ENCODE measurements at regions not wholly inside any gene's neighbourhood (a gene's known extent, or its start where the extent isn't known, plus 50 kb on each side); places are given as distances from the start of the nearest gene placed in this dataset.

GRCh38 chr5:21159510-21160059 is 1171.6 kb upstream of the CDH18 start:
- H3K27me3 Mint-ChIP-seq (ENCODE audit: insufficient read depth): no peaks in the 10 kb centered on the region

GRCh38 chr5:21154526-21154925 is 1166.5 kb upstream of the CDH18 start:
- no peaks in the 10 kb centered on the region for H3K27me3 Mint-ChIP-seq (ENCODE audit: insufficient read depth)
- DNase-seq: no peak
- H3K4me1 Mint-ChIP-seq (ENCODE audit: low read depth): no peaks in the 10 kb centered on the region
- no peaks in the 10 kb centered on the region for H3K36me3 Mint-ChIP-seq (ENCODE audit: low read depth)
- H3K9me3 Mint-ChIP-seq: peaks cover 24% of the 10 kb centered on the region
- no peak overlapping the region for H3K4me3 Mint-ChIP-seq
- no peak for TF ChIP-seq CTCF (IDR thresholded peaks at IDR 0.05)
- no peak overlapping the region for H3K27ac Mint-ChIP-seq

More at GRCh38 chr5:21159510-21160059, 1171.6 kb upstream of the CDH18 start:
- no peaks in the 10 kb centered on the region for H3K36me3 Mint-ChIP-seq (ENCODE audit: low read depth)
- H3K9me3 Mint-ChIP-seq: peaks cover 28% of the 10 kb centered on the region
- DNase-seq: no peak
- no peaks in the 10 kb centered on the region for H3K4me1 Mint-ChIP-seq (ENCODE audit: low read depth)
- TF ChIP-seq CTCF (IDR thresholded peaks at IDR 0.05): no peak
- H3K27ac Mint-ChIP-seq: no peak overlapping the region
- no peak overlapping the region for H3K4me3 Mint-ChIP-seq

DNA sequence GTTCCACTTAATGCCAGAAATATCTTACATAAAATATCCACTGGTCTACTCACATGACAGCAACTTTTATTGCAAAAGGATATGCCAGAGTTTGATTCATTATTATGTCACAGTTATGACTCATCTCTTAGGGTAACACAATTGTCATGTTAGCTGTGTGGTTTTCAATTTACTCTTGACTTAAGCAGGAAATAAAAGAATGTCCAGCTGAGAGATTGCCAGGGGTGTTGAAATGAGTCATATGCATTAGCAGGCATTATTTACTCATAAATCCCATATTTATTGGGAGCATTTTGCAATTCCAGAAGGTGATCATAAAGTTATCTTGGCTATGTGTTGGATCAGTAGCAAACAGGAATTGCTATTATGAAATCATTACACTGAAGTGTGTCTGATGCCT is 1164.6 kb upstream of the CDH18 start:
- Mint-ChIP-seq H3K36me3 (ENCODE audit: low read depth) (no peaks in the 10 kb centered on the region), H3K4me1 (ENCODE audit: low read depth) (no peaks in the 10 kb centered on the region), H3K9me3 (peaks cover 20% of the 10 kb centered on the region), H3K27me3 (ENCODE audit: insufficient read depth) (no peaks in the 10 kb centered on the region), H3K4me3 (no peak overlapping the region), H3K27ac (no peak overlapping the region)
- no peak for TF ChIP-seq CTCF (IDR thresholded peaks at IDR 0.05)
- peak; percentile 5 for DNase-seq

GRCh38 chr5:21145376-21145775 is 1157.4 kb upstream of the CDH18 start:
- TF ChIP-seq CTCF (IDR thresholded peaks at IDR 0.05): no peak
- no peak overlapping the region for H3K27ac Mint-ChIP-seq
- H3K4me3 Mint-ChIP-seq: no peak overlapping the region
- no peaks in the 10 kb centered on the region for H3K36me3 Mint-ChIP-seq (ENCODE audit: low read depth)
- no peak for DNase-seq
- peaks cover 9% of the 10 kb centered on the region for H3K9me3 Mint-ChIP-seq
- H3K4me1 Mint-ChIP-seq (ENCODE audit: low read depth): no peaks in the 10 kb centered on the region
- no peaks in the 10 kb centered on the region for H3K27me3 Mint-ChIP-seq (ENCODE audit: insufficient read depth)

DNA sequence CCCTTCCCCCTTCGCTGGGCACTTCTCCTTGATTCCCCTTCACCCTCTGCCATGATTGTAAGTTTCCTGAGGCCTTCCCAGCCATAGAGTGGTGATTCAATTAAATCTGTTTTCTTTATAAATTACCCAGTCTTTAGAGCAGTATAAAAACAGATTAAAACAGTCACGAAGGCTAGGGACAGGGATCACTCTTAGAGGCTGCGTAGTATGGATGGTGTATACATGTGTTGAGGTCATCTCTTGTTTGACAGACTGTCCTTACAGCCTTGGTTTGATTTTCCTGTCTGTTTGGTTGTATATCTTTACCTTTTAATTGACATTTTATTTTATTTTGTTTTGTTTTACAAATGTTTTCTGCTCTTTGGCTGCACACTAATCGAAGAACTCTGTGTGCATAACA is 1155.7 kb upstream of the CDH18 start:
- Mint-ChIP-seq H3K36me3 (ENCODE audit: low read depth) (no peaks in the 10 kb centered on the region), H3K9me3 (peaks cover 9% of the 10 kb centered on the region), H3K27ac (no peak overlapping the region), H3K4me1 (ENCODE audit: low read depth) (no peaks in the 10 kb centered on the region), H3K4me3 (no peak overlapping the region), H3K27me3 (ENCODE audit: insufficient read depth) (no peaks in the 10 kb centered on the region)
- no peak for TF ChIP-seq CTCF (IDR thresholded peaks at IDR 0.05)
- no peak for DNase-seq

GRCh38 chr5:21142791-21143190 is 1154.8 kb upstream of the CDH18 start:
- DNase-seq: no peak
- Mint-ChIP-seq H3K36me3 (ENCODE audit: low read depth) (no peaks in the 10 kb centered on the region), H3K9me3 (peaks cover 14% of the 10 kb centered on the region), H3K4me3 (no peak overlapping the region), H3K27me3 (ENCODE audit: insufficient read depth) (no peaks in the 10 kb centered on the region), H3K4me1 (ENCODE audit: low read depth) (no peaks in the 10 kb centered on the region), H3K27ac (no peak overlapping the region)
- TF ChIP-seq CTCF (IDR thresholded peaks at IDR 0.05): no peak
